HUES6 (cell line): ENCODE measurements at regions not wholly inside any gene's neighbourhood (a gene's known extent, or its start where the extent isn't known, plus 50 kb on each side); places are given as distances from the start of the nearest gene placed in this dataset.

Experiments used
- H3K27ac ChIP-seq: 2 replicates; pipeline ENCODE4 v1.7.0; 2013; ENCODE audit warnings: low read depth, mild to moderate bottlenecking, low read length, inconsistent platforms
- H3K27me3 ChIP-seq: 2 replicates; pipeline ENCODE4 v1.6.1; 2013; ENCODE audit warnings: low read length; ENCODE audit not compliant: control insufficient read depth, insufficient read depth
- H3K36me3 ChIP-seq: 2 replicates; pipeline ENCODE4 v1.6.1; 2013; ENCODE audit warnings: low read length; ENCODE audit not compliant: control insufficient read depth, insufficient read depth
- H3K4me1 ChIP-seq: 2 replicates; pipeline ENCODE4 v1.6.1; 2013; ENCODE audit warnings: low read length; ENCODE audit not compliant: control insufficient read depth, insufficient read depth
- H3K4me3 ChIP-seq: 2 replicates; pipeline ENCODE4 v1.5.1; 2013; ENCODE audit warnings: low read depth, low read length
- H3K9ac ChIP-seq: one replicate; pipeline ENCODE4 v1.6.1; 2013; ENCODE audit warnings: mild to moderate bottlenecking, low read length
- H3K9me3 ChIP-seq: 2 replicates; pipeline ENCODE4 v1.6.1; 2013; ENCODE audit warnings: low read depth, low read length; ENCODE audit not compliant: control insufficient read depth, insufficient read depth

DNA sequence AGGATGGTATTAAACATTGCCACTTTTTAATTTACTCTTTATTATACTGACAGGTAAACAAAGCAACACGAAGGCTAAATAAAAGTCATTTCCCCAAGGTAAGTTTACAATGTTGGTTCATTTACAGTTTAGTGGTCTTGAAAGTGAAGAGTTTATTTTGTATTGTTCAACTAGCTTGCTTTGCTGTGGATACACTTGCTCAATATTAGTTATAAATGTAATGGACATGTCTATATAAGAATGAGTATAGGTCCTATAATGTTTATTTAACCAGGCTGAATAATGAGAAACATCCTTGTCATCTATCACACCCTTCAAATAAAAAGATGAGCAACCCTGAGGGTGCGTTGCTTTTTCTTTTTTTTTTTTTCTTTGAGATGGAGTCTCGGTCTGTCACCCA lies 1129.4 kb downstream of the TSN start:
- Histone ChIP-seq H3K4me3 (no peak overlapping the region), H3K9me3 (no peaks in the 10 kb centered on the region), H3K4me1 (no peaks in the 10 kb centered on the region), H3K27me3 (no peaks in the 10 kb centered on the region), H3K9ac (no peak overlapping the region), H3K36me3 (no peaks in the 10 kb centered on the region), H3K27ac (no peak overlapping the region)

DNA sequence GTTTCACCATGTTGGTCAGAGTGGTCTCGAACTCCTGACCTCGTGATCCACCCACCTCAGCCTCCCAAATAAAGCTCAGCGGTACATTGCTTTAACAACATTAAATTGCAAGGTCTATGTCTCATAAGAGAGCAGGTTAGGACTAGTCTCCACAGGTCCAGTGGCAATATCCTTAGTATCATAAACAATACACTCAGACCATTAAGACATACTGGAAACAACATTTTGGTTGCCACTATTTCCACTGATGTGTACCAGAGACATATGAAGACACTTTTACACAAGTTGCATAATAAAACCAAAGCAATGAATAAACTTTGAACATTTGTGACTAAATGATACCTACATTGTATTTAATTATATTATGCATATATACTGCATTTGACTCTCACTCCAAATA lies 1130.0 kb downstream of the TSN start:
- Histone ChIP-seq H3K9me3 (no peaks in the 10 kb centered on the region), H3K4me3 (no peak overlapping the region), H3K9ac (no peak overlapping the region)

DNA sequence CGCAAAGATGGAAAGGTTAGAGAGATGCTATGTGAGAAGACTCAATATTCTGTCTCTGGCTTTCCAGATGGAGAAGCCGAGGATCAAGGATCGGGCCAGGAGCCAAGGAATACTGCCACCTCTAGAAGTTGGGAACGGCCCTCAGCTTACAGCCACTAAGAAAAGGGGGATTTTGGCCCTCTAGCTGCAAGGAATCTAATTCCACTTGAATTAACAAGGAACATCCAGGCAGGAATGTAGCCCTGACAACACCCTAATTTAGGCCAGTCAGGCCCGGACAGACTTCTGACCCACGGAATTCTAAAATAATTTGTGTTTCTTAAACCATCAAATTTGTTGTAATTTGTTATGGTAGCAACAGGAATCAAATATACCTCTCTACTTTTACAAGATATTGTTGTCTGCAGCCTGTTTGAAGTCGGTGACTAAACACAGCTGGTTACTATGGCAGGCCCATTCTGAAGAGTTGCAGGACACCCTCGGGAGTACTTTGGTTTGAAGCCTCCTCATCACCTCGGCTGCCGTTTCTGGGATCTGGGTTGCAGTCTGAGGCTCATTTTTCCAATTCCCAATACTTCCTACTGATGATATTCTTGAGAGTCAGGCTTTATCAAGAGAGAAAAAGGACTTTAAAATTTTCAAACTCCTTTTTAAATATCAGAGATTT lies 1131.2 kb downstream of the TSN start:
- Histone ChIP-seq H3K36me3 (no peaks in the 10 kb centered on the region), H3K27me3 (no peaks in the 10 kb centered on the region), H3K9me3 (no peaks in the 10 kb centered on the region), H3K4me1 (no peaks in the 10 kb centered on the region), H3K4me3 (no peak overlapping the region), H3K9ac (no peak overlapping the region), H3K27ac (no peak overlapping the region)

More for the DNA sequence above, 1130.0 kb downstream of the TSN start:
- no peaks in the 10 kb centered on the region for H3K27me3 ChIP-seq
- H3K27ac ChIP-seq = no peak overlapping the region
- H3K36me3 ChIP-seq = no peaks in the 10 kb centered on the region
- no peaks in the 10 kb centered on the region for H3K4me1 ChIP-seq

DNA sequence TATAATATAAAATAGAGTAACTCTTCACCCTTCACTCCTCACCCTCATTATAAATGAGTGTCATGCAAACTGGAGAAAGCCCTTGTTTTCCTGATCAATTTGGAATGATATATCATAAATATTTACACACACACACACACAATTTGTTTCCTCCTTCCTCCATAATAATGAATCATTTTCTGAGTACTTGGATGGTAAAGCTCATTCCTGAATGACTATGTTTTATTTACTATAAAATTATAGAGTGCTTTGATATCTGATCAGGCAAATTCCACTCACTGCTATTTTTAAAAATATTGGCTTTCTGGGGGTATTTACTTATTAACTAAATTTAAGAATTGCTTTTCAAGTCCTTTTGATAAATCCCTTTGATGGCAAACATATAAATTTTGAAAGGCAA lies 1125.5 kb upstream of the CNTNAP5 start:
- H3K27ac ChIP-seq = no peak overlapping the region
- no peak overlapping the region for H3K9ac ChIP-seq
- H3K4me3 ChIP-seq = no peak overlapping the region
- H3K36me3 ChIP-seq = no peaks in the 10 kb centered on the region
- H3K4me1 ChIP-seq = no peaks in the 10 kb centered on the region
- no peaks in the 10 kb centered on the region for H3K27me3 ChIP-seq
- H3K9me3 ChIP-seq = no peaks in the 10 kb centered on the region; the same call in 1 of the 2 replicates

DNA sequence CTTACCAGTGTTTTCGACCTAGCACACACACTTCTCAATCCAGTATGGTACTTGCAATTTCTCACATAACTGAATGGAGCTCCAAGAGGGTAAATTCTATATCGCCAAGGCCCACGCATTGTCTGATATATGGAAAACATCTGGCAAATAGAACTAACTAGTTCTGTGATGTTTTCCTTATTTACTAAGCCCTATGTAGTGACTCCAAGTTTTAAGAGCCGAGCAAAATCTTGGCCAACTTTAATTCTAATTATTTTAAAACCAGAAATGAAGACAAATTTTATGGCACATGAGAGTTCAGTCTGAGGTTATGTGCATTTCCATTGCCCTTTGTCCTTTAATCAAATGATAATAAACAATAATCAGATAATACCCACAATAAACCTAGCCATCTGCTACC lies 1119.7 kb upstream of the CNTNAP5 start:
- no peak overlapping the region for H3K9ac ChIP-seq
- no peak overlapping the region for H3K4me3 ChIP-seq
- no peaks in the 10 kb centered on the region; the same call in 1 of the 2 replicates for H3K9me3 ChIP-seq
- no peak overlapping the region for H3K27ac ChIP-seq
- no peaks in the 10 kb centered on the region for H3K4me1 ChIP-seq
- H3K27me3 ChIP-seq = no peaks in the 10 kb centered on the region
- H3K36me3 ChIP-seq = no peaks in the 10 kb centered on the region

DNA sequence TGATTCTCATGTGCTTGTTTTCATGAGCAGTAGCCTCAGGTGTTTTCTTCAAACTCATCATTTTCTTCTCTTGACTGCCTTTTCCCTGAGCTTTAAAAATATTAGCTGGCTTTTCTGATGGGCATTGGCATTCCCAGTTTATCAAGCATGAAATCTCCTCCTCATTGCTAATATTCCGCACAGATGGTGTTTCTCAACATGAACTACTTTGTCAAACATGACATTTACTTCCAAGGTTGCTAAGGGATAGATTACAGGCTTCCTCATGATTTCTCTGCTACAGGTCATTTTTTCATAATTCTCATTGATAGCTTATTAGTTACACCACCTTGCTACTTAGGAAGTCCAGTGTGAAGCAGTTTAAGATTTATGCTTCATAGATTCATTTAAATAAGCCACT lies 1116.9 kb upstream of the CNTNAP5 start:
- Histone ChIP-seq H3K36me3 (no peaks in the 10 kb centered on the region), H3K27ac (no peak overlapping the region), H3K9ac (no peak overlapping the region), H3K4me1 (no peaks in the 10 kb centered on the region), H3K4me3 (no peak overlapping the region), H3K27me3 (no peaks in the 10 kb centered on the region), H3K9me3 (no peaks in the 10 kb centered on the region)

DNA sequence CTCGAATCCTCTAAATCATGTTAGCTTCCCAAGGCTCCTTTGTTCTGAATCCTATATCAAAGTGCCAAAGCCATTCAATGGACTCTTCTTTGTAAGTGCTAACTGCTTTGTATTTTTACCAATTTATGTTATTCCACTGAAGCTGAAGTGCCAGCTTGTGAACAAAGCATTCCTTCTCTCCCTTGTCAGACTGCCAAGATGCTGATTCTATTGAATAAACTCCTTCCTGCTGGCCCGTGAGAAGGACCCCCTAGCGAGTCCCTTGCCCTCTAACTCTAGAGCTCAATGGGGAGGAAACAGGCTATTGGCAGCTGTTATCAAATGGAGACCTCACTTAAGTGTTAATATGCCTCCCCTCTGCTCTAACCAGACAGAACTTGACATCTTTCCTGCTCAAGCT lies 1097.9 kb upstream of the CNTNAP5 start:
- no peaks in the 10 kb centered on the region for H3K27me3 ChIP-seq
- peak overlapping the region; percentile 72; the same call in 1 of the 2 replicates for H3K27ac ChIP-seq
- H3K9ac ChIP-seq = no peak overlapping the region

DNA sequence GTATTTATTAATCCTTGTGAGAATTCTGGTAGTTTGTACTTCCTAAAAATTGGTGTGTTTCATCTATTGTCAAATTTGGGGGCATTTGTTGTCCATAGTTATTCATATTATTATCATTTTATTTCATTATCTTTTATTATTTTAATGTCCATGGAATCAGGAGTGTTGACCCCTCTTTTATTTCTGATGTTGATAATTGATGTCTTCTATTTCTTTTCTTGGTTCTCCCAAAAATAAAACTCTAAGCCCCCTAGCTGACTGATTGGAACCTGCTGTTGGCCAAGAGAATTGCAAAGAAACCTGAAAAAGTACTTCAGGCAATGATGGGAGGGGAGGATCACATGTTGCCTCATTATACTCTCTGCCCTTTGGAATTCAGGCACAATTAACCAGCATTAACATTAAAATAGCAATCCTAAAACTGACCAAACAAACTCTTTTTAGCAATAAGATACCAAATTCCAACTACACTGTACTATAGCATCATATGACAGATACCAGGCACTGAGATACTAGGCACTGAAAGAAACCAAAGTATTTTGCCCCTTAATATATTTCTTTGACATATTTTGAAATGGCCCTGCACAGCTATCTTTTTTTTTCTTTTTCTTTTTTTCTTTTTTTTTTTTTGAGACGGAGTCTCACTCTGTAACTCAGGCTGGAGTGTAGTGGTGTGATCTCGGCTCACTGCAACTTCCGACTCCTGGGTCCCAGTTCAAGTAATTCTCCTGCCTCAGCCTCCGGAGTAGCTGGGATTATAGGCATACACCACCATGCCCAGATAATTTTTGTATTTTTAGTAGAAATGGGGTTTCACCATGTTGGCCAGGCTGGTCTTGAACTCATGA lies 1097.2 kb upstream of the CNTNAP5 start:
- Histone ChIP-seq H3K27ac (peak overlapping the region; percentile 28; the same call in 1 of the 2 replicates), H3K27me3 (no peaks in the 10 kb centered on the region), H3K36me3 (no peaks in the 10 kb centered on the region), H3K9ac (peak overlapping the region; percentile 38), H3K9me3 (peaks cover 16% of the 10 kb centered on the region), H3K4me3 (no peak overlapping the region), H3K4me1 (peaks cover 28% of the 10 kb centered on the region)

More for the DNA sequence above, 1097.9 kb upstream of the CNTNAP5 start:
- no peaks in the 10 kb centered on the region for H3K36me3 ChIP-seq
- peaks cover 28% of the 10 kb centered on the region for H3K4me1 ChIP-seq
- peaks cover 16% of the 10 kb centered on the region for H3K9me3 ChIP-seq
- no peak overlapping the region for H3K4me3 ChIP-seq

DNA sequence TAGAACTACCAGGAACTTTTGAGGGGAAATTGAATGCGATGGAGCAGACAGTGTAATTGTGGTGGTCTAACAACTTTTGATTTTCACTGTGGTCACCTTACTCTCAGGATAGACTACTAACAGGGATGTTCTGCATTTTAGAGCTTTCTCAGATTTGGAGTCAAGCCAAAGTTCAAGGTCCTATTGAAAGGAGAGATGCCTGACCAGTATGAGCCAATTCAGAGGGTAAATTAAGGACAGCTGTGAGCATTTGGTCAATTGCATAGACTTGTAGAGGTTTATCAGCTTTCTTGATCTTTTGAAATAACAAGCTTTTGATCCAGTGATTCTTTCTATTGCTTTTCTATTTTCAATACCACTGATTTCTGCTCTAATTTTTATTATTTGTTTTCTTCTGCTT lies 1095.7 kb upstream of the CNTNAP5 start:
- no peak overlapping the region for H3K9ac ChIP-seq
- no peaks in the 10 kb centered on the region for H3K36me3 ChIP-seq
- H3K27ac ChIP-seq = peak overlapping the region; percentile 28; the same call in 1 of the 2 replicates
- peaks cover 28% of the 10 kb centered on the region for H3K4me1 ChIP-seq
- no peaks in the 10 kb centered on the region for H3K27me3 ChIP-seq
- H3K4me3 ChIP-seq = no peak overlapping the region
- H3K9me3 ChIP-seq = peaks cover 16% of the 10 kb centered on the region

DNA sequence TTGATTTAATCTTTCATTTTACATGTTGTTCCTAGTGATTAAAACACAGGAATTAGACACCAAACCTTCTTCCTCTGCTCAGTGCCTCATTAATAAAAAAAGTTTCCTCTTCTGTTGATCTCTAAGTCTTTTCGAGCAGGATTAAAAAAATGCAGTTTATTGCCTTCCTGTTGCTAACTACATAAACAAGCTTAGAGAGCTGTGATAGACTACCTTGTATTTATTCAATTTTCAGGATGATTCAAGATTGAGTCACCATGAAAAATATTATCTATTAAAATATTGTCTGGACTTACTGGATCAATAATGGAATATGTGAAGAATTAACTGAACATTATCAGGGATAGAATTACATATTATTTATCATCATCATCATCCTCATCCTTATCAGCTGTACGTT lies 1089.6 kb upstream of the CNTNAP5 start:
- no peaks in the 10 kb centered on the region for H3K27me3 ChIP-seq
- no peaks in the 10 kb centered on the region for H3K4me1 ChIP-seq
- H3K9ac ChIP-seq = no peak overlapping the region
- H3K36me3 ChIP-seq = no peaks in the 10 kb centered on the region
- H3K27ac ChIP-seq = no peak overlapping the region
- no peaks in the 10 kb centered on the region for H3K9me3 ChIP-seq
- H3K4me3 ChIP-seq = no peak overlapping the region

DNA sequence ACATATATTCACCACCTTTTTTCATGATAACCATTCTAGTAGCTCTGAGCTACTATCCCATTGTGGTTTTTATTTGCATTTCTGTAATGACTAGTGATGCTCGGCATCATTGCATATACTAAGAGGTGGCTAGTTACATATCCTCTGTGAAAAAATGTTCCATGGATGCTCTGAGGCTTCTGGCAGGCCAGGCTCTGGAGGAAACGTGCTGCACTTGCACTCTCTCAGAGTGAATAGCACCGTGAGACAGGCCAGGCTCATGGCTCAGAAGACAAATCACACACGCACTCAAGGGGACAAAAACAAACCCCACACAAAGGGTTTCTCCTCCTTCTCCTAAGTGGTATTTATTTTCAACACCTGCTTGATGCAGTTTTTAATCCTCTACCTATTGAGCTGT lies 1085.3 kb upstream of the CNTNAP5 start:
- Histone ChIP-seq H3K36me3 (no peaks in the 10 kb centered on the region), H3K27me3 (no peaks in the 10 kb centered on the region), H3K9me3 (no peaks in the 10 kb centered on the region), H3K27ac (no peak overlapping the region), H3K4me3 (no peak overlapping the region), H3K9ac (no peak overlapping the region), H3K4me1 (no peaks in the 10 kb centered on the region)
